ENCODE measurements at regions not wholly inside any gene's neighbourhood (a gene's known extent, or its start where the extent isn't known, plus 50 kb on each side); places are given as distances from the start of the nearest gene placed in this dataset.

GRCh38 chr10:106136175-106136574 lies 1028.3 kb downstream of the SORCS1 start:
- ATAC-seq (ENCODE audit: low FRiP score) (no peak), DNase-seq (ENCODE audit: low spot score) (no peak)
- no peak for TF ChIP-seq CTCF (IDR thresholded peaks at IDR 0.05)

- TF ChIP-seq CTCF (IDR thresholded peaks at IDR 0.05) = no peak
- ATAC-seq (ENCODE audit: low FRiP score) (no peak), DNase-seq (ENCODE audit: low spot score) (no peak)
Observed at GRCh38 chr10:106134326-106135000, 1030.0 kb downstream of the SORCS1 start.

GRCh38 chr10:106133451-106133850 lies 1031.1 kb downstream of the SORCS1 start:
- no peak for TF ChIP-seq CTCF (IDR thresholded peaks at IDR 0.05)
- DNase-seq (ENCODE audit: low spot score) (no peak), ATAC-seq (ENCODE audit: low FRiP score) (no peak)

GRCh38 chr10:106132956-106133355 lies 1031.5 kb downstream of the SORCS1 start:
- no peak for TF ChIP-seq CTCF (IDR thresholded peaks at IDR 0.05)
- ATAC-seq (ENCODE audit: low FRiP score) = no peak

GRCh38 chr10:106114656-106115186 lies 1049.8 kb downstream of the SORCS1 start:
- DNase-seq (ENCODE audit: low spot score) = no peak
- no peak for ATAC-seq (ENCODE audit: low FRiP score)
- no peak for TF ChIP-seq CTCF (IDR thresholded peaks at IDR 0.05)

More at GRCh38 chr10:106132956-106133355, 1031.5 kb downstream of the SORCS1 start:
- DNase-seq (ENCODE audit: low spot score) = no peak

- no peak for DNase-seq (ENCODE audit: low spot score)
- no peak for TF ChIP-seq CTCF (IDR thresholded peaks at IDR 0.05)
- ATAC-seq (ENCODE audit: low FRiP score) = peak; percentile 51
Observed at GRCh38 chr10:106111246-106111645, 1053.3 kb downstream of the SORCS1 start.

GRCh38 chr10:106107706-106108105 lies 1056.8 kb downstream of the SORCS1 start:
- no peak for TF ChIP-seq CTCF (IDR thresholded peaks at IDR 0.05)

More at GRCh38 chr10:106107706-106108105, 1056.8 kb downstream of the SORCS1 start:
- ATAC-seq (ENCODE audit: low FRiP score) (no peak), DNase-seq (ENCODE audit: low spot score) (no peak)

All from omental fat pad (tissue), 3 donors.